GM18873 (cell line): ENCODE measurements at regions not wholly inside any gene's neighbourhood (a gene's known extent, or its start where the extent isn't known, plus 50 kb on each side); places are given as distances from the start of the nearest gene placed in this dataset.
A peak's percentile ranks its signal among the peaks of the same experiment; 100 is the strongest.

Experiments
- ATAC-seq: cut with Tn5 transposase; IDR thresholded peaks from one replicate; pipeline ENCODE4 v1.9.1; 2021; ENCODE audit warnings: mild to moderate bottlenecking, moderate library complexity, moderate number of reproducible peaks; ENCODE audit not compliant: unreplicated experiment, low FRiP score

GRCh38 chr12:98178126-98178525 lies 337.3 kb upstream of the TMPO start:
- no peak for ATAC-seq

GRCh38 chr12:98179151-98179550 lies 336.2 kb upstream of the TMPO start:
- ATAC-seq: no peak

- no peak for ATAC-seq
Measured at GRCh38 chr12:98180603-98181002, 334.8 kb upstream of the TMPO start.

- ATAC-seq: no peak
Measured at GRCh38 chr12:98182821-98183220, 332.6 kb upstream of the TMPO start.

- ATAC-seq: no peak
Measured at GRCh38 chr12:98185606-98186005, 329.8 kb upstream of the TMPO start.

- no peak for ATAC-seq
Measured at GRCh38 chr12:98188650-98189077, 326.7 kb upstream of the TMPO start.

- ATAC-seq: no peak
Measured at GRCh38 chr12:98194591-98194990, 320.8 kb upstream of the TMPO start.

GRCh38 chr12:98198261-98198982 lies 317.0 kb upstream of the TMPO start:
- ATAC-seq: no peak

GRCh38 chr12:98208816-98209215 lies 306.6 kb upstream of the TMPO start:
- no peak for ATAC-seq

GRCh38 chr12:98211909-98212695 lies 303.3 kb upstream of the TMPO start:
- no peak for ATAC-seq

GRCh38 chr12:98213556-98213955 lies 301.8 kb upstream of the TMPO start:
- no peak for ATAC-seq

GRCh38 chr12:98217257-98217656 lies 298.1 kb upstream of the TMPO start:
- ATAC-seq: no peak

GRCh38 chr12:98220636-98221035 lies 294.8 kb upstream of the TMPO start:
- no peak for ATAC-seq

- ATAC-seq: no peak
Measured at GRCh38 chr12:98221243-98221808, 294.1 kb upstream of the TMPO start.

- no peak for ATAC-seq
Measured at GRCh38 chr12:98222135-98222534, 293.3 kb upstream of the TMPO start.

- peak; percentile 80 for ATAC-seq
Measured at GRCh38 chr12:98224584-98225221, 290.7 kb upstream of the TMPO start.

GRCh38 chr12:98227162-98227561 lies 288.2 kb upstream of the TMPO start:
- ATAC-seq: no peak

- ATAC-seq: no peak
Measured at GRCh38 chr12:98228683-98229539, 286.5 kb upstream of the TMPO start.

GRCh38 chr12:98229540-98229924 lies 285.9 kb upstream of the TMPO start:
- ATAC-seq: no peak

- no peak for ATAC-seq
Measured at GRCh38 chr12:98232753-98233390, 282.5 kb upstream of the TMPO start.
